ENCODE measurements at regions not wholly inside any gene's neighbourhood (a gene's known extent, or its start where the extent isn't known, plus 50 kb on each side); places are given as distances from the start of the nearest gene placed in this dataset.

DNA sequence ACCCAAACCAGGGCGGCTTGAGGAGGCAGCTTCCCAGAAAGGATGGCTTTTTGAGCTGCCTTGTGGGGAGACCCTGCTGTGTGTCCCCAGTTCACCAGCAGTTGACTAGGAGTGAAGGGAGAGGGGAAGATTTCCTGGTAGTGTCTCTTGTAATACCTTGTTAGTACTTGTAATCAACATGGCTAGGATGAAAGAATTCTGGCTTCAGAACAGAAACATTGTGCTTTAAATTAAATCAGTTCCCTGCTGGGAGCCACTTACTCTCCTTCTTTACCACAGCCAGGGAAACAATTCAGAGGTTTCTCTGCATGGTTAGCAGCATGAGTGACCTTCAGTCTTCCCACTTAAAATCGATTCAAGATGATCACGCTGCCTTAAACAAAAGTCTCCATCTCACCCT lies 525.4 kb upstream of the ID4 start:
- Histone ChIP-seq H3K36me3 (ENCODE audit: control insufficient read depth in 2 of 4, insufficient read depth in 4 of 4, low read length in 3 of 4) (no peaks in the 10 kb centered on the region), H3K4me2 (ENCODE audit: insufficient read depth in 1 of 2, low read depth in 2 of 2, low read length in 2 of 2) (peak overlapping the region; percentile 61 to 66), H3K79me1 (ENCODE audit: low read depth, low read length) (no peaks in the 10 kb centered on the region), H4K20me1 (replicated peaks in 1 of 2; ENCODE audit: control insufficient read depth in 1 of 2, insufficient read depth in 2 of 2, low read length in 2 of 2) (no peaks in the 10 kb centered on the region), H3K18ac (ENCODE audit: extremely low read depth, low read length) (peak overlapping the region; percentile 78; the same call in 1 of the 2 replicates), H3K9ac (replicated peaks in 1 of 4; ENCODE audit: extremely low read depth in 1 of 4, low read depth in 3 of 4, low read length in 3 of 4) (no peak overlapping the region; a peak in 2 of 7 replicates), H2AK5ac (ENCODE audit: low read depth, low read length) (no peak overlapping the region), H3K27me3 (replicated peaks in 1 of 4; ENCODE audit: control insufficient read depth in 3 of 4, extremely low read depth in 1 of 4, insufficient read depth in 3 of 4, low read length in 3 of 4) (peaks cover 0 to 2% (median 0%) of the 10 kb centered on the region in 4 experiments; a peak in 3 of 7 replicates), H3K4me3 (ENCODE audit: extremely low read depth in 1 of 4, insufficient read depth in 2 of 4, low read depth in 3 of 4, low read length in 4 of 4) (peak overlapping the region in 1 of 4 experiments; percentile 35; a peak in 1 of 8 replicates), H3K27ac (ENCODE audit: low read depth, low read length) (peak overlapping the region; percentile 8; the same call in 1 of the 2 replicates), H3K4ac (replicated peaks; ENCODE audit: insufficient read length, low read depth, low read length) (no peak overlapping the region), H2AFZ (ENCODE audit: low read length) (no peak overlapping the region), H3K23ac (ENCODE audit: insufficient read length) (no peak overlapping the region), H2BK120ac (replicated peaks; ENCODE audit: low read depth, low read length) (no peak overlapping the region), H4K91ac (replicated peaks; ENCODE audit: insufficient read length, low read length) (no peak overlapping the region), H2BK20ac (ENCODE audit: low read length) (no peak overlapping the region), H3K56ac (replicated peaks; ENCODE audit: insufficient read length, low read depth, low read length) (no peak overlapping the region), H2BK15ac (ENCODE audit: low read length) (no peak overlapping the region), H3K14ac (ENCODE audit: insufficient read length) (no peak overlapping the region), H2BK12ac (ENCODE audit: low read depth, low read length) (peak overlapping the region; percentile 51; the same call in 1 of the 2 replicates), H3K4me1 (replicated peaks in 1 of 4; ENCODE audit: control insufficient read depth in 3 of 4, insufficient read depth in 4 of 4, low read length in 3 of 4) (peaks cover 4 to 10% (median 8%) of the 10 kb centered on the region in 4 experiments; a peak in 6 of 7 replicates), H4K8ac (ENCODE audit: extremely low read depth, insufficient read depth, low read length) (no peak overlapping the region), H3K79me2 (ENCODE audit: control insufficient read depth in 1 of 2, insufficient read depth in 2 of 2, low read length in 2 of 2) (no peaks in the 10 kb centered on the region), H3K23me2 (ENCODE audit: low read depth, low read length) (no peaks in the 10 kb centered on the region; the same call in 1 of the 2 replicates), H4K5ac (ENCODE audit: insufficient read length, low read depth, low read length) (no peak overlapping the region), H2BK5ac (ENCODE audit: low read depth, low read length) (peak overlapping the region; percentile 86; the same call in 1 of the 2 replicates), H3K9me3 (ENCODE audit: insufficient read depth in 2 of 2, low read depth in 1 of 2, low read length in 1 of 2) (no peaks in the 10 kb centered on the region)
- DNase-seq (ENCODE audit: low read depth in 1 of 2, low spot score in 2 of 2) = peak; percentile 10 to 44
- peak; percentile 71 for FAIRE-seq
- 27% methylated on average over 3 of the region's 3 CpGs; no CpG with 5 or more reads in 1 of the 2 experiments for WGBS, 2 experiments (ENCODE audit: extremely low coverage in 1 of 2, insufficient coverage in 1 of 2, insufficient read length in 1 of 2, insufficient replicate concordance in 2 of 2, low coverage in 1 of 2, low lambda C conversion rate in 2 of 2, missing lambda C conversion rate in 1 of 2)
- TF ChIP-seq SAP30 (IDR thresholded peaks at IDR 0.05; ENCODE audit: insufficient read depth, insufficient replicate concordance, low read length) = no peak
- TF ChIP-seq NANOG (IDR thresholded peaks at IDR 0.05; ENCODE audit: insufficient read depth, low read depth, low read length, poor library complexity, severe bottlenecking) = peak; percentile 71
- ChIA-PET CTCF (ENCODE audit: partially characterized antibody) (no interaction called here), POLR2A (ENCODE audit: partially characterized antibody) (no interaction called here)

All from H1 (cell line).